H1 (cell line): ENCODE measurements at regions not wholly inside any gene's neighbourhood (a gene's known extent, or its start where the extent isn't known, plus 50 kb on each side); places are given as distances from the start of the nearest gene placed in this dataset.

Experiments used
- CEBPB ChIP-seq: IDR thresholded peaks from 2 replicates; pipeline ENCODE4 v1.6.1; 2012; ENCODE audit warnings: low read depth, low read length
- CHD2 ChIP-seq: IDR thresholded peaks from 2 replicates; pipeline ENCODE4 v1.6.1; 2012; ENCODE audit warnings: low read length, improper control_type of control experiment
- EP300 ChIP-seq, 2 experiments: IDR thresholded peaks; 1 replicate in 1 of 2; 2 replicates in 1 of 2; pipeline ENCODE4 v1.6.1; 2011 to 2012; ENCODE audit warnings: low read depth in 2 of 2, low read length in 2 of 2, mild to moderate bottlenecking in 2 of 2, borderline replicate concordance in 1 of 2, inconsistent platforms in 1 of 2, moderate library complexity in 1 of 2
- EZH2 ChIP-seq: fragments of 200-600 bp; sonication (generic); IDR thresholded peaks from 2 replicates; pipeline ENCODE4 v1.7.1; 2012; ENCODE audit warnings: low read depth, mild to moderate bottlenecking, moderate library complexity, low read length, inconsistent platforms; ENCODE audit not compliant: severe bottlenecking
- JUND ChIP-seq: IDR thresholded peaks from 2 replicates; pipeline ENCODE4 v1.6.1; 2011; ENCODE audit warnings: mild to moderate bottlenecking, improper control_type of control experiment, low read length
- MAFK ChIP-seq: IDR thresholded peaks from 2 replicates; pipeline ENCODE4 v1.6.1; 2012; ENCODE audit warnings: low read depth, mild to moderate bottlenecking, improper control_type of control experiment, low read length
- POLR2A ChIP-seq, 2 experiments: IDR thresholded peaks; 1 replicate in 1 of 2; 2 replicates in 1 of 2; pipeline ENCODE4 v1.6.1; 2011; ENCODE audit warnings: low read depth in 2 of 2, low read length in 2 of 2, mild to moderate bottlenecking in 2 of 2; ENCODE audit errors: control extremely low read depth in 1 of 2
- POLR2AphosphoS5 ChIP-seq: IDR thresholded peaks from 2 replicates; pipeline ENCODE4 v1.6.1; 2011; ENCODE audit warnings: low read depth, low read length
- SIN3A ChIP-seq, 2 experiments: IDR thresholded peaks in 1 of 2; conservative IDR thresholded peaks in 1 of 2; 2 replicates each; pipeline ENCODE4 v1.6.1; 2011 to 2012; ENCODE audit warnings: low read length in 2 of 2, improper control_type of control experiment in 1 of 2, low read depth in 1 of 2, mild to moderate bottlenecking in 1 of 2
- SP1 ChIP-seq: IDR thresholded peaks from 2 replicates; pipeline ENCODE4 v1.6.1; 2011; ENCODE audit warnings: low read depth, low read length
- ZNF274 ChIP-seq: IDR thresholded peaks from 2 replicates; pipeline ENCODE4 v1.7.0; 2012; ENCODE audit warnings: low read length, borderline replicate concordance; ENCODE audit errors: extremely low read depth
- TF ChIP-seq, protein P1 (sequence below), 3 experiments: IDR thresholded peaks; 1 replicate in 2 of 3; 2 replicates in 1 of 3; pipeline versions ENCODE4 v1.5.1 to v1.6.1; 2011; ENCODE audit warnings: low read length in 3 of 3, mild to moderate bottlenecking in 3 of 3, inconsistent platforms in 2 of 3, low read depth in 1 of 3, moderate library complexity in 1 of 3; ENCODE audit not compliant: insufficient read depth in 1 of 3; ENCODE audit errors: control extremely low read depth in 1 of 3
- TF ChIP-seq, protein P2 (sequence below): IDR thresholded peaks from 2 replicates; pipeline ENCODE4 v1.6.1; 2012; ENCODE audit warnings: inconsistent platforms
- TF ChIP-seq, protein P3 (sequence below): IDR thresholded peaks from 2 replicates; pipeline ENCODE4 v1.6.1; 2012; ENCODE audit warnings: low read length, inconsistent platforms

- TF ChIP-seq POLR2A (IDR thresholded peaks at IDR 0.05; ENCODE audit: control extremely low read depth in 1 of 2, low read depth in 2 of 2, low read length in 2 of 2) (no peak), SP1 (no peak), JUND (no peak), POLR2AphosphoS5 (no peak), SIN3A (conservative IDR thresholded peaks at IDR 0.05 in 1 of 2, IDR thresholded peaks at IDR 0.05 in 1 of 2; ENCODE audit: low read depth in 1 of 2, low read length in 2 of 2) (no peak), CEBPB (no peak), ZNF274 (no peak), CHD2 (no peak), MAFK (no peak), EZH2 (no peak), EP300 (IDR thresholded peaks at IDR 0.05; ENCODE audit: borderline replicate concordance in 1 of 2, low read depth in 2 of 2, low read length in 2 of 2) (no peak)
- TF ChIP-seq, protein P1, sequence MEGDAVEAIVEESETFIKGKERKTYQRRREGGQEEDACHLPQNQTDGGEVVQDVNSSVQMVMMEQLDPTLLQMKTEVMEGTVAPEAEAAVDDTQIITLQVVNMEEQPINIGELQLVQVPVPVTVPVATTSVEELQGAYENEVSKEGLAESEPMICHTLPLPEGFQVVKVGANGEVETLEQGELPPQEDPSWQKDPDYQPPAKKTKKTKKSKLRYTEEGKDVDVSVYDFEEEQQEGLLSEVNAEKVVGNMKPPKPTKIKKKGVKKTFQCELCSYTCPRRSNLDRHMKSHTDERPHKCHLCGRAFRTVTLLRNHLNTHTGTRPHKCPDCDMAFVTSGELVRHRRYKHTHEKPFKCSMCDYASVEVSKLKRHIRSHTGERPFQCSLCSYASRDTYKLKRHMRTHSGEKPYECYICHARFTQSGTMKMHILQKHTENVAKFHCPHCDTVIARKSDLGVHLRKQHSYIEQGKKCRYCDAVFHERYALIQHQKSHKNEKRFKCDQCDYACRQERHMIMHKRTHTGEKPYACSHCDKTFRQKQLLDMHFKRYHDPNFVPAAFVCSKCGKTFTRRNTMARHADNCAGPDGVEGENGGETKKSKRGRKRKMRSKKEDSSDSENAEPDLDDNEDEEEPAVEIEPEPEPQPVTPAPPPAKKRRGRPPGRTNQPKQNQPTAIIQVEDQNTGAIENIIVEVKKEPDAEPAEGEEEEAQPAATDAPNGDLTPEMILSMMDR (IDR thresholded peaks at IDR 0.05; ENCODE audit: control extremely low read depth in 1 of 3, insufficient read depth in 1 of 3, low read depth in 1 of 3, low read length in 3 of 3) = no peak
- TF ChIP-seq, protein P2, sequence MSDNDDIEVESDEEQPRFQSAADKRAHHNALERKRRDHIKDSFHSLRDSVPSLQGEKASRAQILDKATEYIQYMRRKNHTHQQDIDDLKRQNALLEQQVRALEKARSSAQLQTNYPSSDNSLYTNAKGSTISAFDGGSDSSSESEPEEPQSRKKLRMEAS = no peak
- TF ChIP-seq, protein P3, sequence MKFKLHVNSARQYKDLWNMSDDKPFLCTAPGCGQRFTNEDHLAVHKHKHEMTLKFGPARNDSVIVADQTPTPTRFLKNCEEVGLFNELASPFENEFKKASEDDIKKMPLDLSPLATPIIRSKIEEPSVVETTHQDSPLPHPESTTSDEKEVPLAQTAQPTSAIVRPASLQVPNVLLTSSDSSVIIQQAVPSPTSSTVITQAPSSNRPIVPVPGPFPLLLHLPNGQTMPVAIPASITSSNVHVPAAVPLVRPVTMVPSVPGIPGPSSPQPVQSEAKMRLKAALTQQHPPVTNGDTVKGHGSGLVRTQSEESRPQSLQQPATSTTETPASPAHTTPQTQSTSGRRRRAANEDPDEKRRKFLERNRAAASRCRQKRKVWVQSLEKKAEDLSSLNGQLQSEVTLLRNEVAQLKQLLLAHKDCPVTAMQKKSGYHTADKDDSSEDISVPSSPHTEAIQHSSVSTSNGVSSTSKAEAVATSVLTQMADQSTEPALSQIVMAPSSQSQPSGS = no peak
Observed at GRCh38 chrX:28312259-28312658, 275.0 kb upstream of the IL1RAPL1 start.
